Spleen (tissue), 7 donors: ENCODE measurements at regions not wholly inside any gene's neighbourhood (a gene's known extent, or its start where the extent isn't known, plus 50 kb on each side); places are given as distances from the start of the nearest gene placed in this dataset.

ENCODE experiments used
- CTCF ChIP-seq, 11 experiments: fragments of 200-600 bp in 7 of 11; fragments of 450-650 bp in 4 of 11; sonication (generic) in 4 of 11; IDR thresholded peaks in 8 of 11; conservative IDR thresholded peaks in 3 of 11; 1 replicate in 7 of 11; 2 replicates in 4 of 11; pipeline versions ENCODE4 v1.4.0 to v1.8.0; 2016 to 2021; ENCODE audit warnings: antibody characterized with exemption in 11 of 11, inconsistent platforms in 4 of 11, mild to moderate bottlenecking in 1 of 11
- POLR2A ChIP-seq, 3 donors: fragments of 450-650 bp; IDR thresholded peaks; one replicate each; pipeline ENCODE4 v1.5.1; 2017; ENCODE audit warnings: antibody characterized with exemption in 3 of 3, mild to moderate bottlenecking in 1 of 3
- POLR2AphosphoS5 ChIP-seq, 3 donors: sonication (generic); formaldehyde crosslinking; IDR thresholded peaks; one replicate each; pipeline ENCODE4 v1.5.1; 2017; ENCODE audit warnings: antibody characterized with exemption in 3 of 3
- donor health status: DM: no; HTN: no; CAD: no; lungs with moderate emphysema.
- donor health status: DM: no; HTN: no; CAD: no.
- donor health status: DM: no; HTN: no; CAD: no.

- TF ChIP-seq CTCF (IDR thresholded peaks at IDR 0.05 in 8 of 11, conservative IDR thresholded peaks at IDR 0.05 in 3 of 11) (no peak), POLR2AphosphoS5 (IDR thresholded peaks at IDR 0.05) (no peak), POLR2A (IDR thresholded peaks at IDR 0.05) (no peak)
These were observed 179.7 kb downstream of the DLL1 start for GRCh38 chr6:170111141-170111664.
